ENCODE measurements at regions not wholly inside any gene's neighbourhood (a gene's known extent, or its start where the extent isn't known, plus 50 kb on each side); places are given as distances from the start of the nearest gene placed in this dataset.

- Histone ChIP-seq H3F3A (ENCODE audit: insufficient read depth, low read length) (no peaks in the 10 kb centered on the region), H3K27ac (ENCODE audit: low read depth, low read length, poor library complexity, severe bottlenecking) (no peak overlapping the region), H3K9me3 (ENCODE audit: low read length) (no peaks in the 10 kb centered on the region), H3K9ac (ENCODE audit: low read length) (no peak overlapping the region), H3K9me2 (ENCODE audit: low read depth, low read length) (no peaks in the 10 kb centered on the region), H3K4me2 (ENCODE audit: low read length) (no peak overlapping the region), H3K27me3 (ENCODE audit: insufficient read depth, low read length) (no peaks in the 10 kb centered on the region), H3K79me2 (ENCODE audit: insufficient read depth, low read length) (no peaks in the 10 kb centered on the region), H2AFZ (ENCODE audit: low read length) (no peak overlapping the region), H4K20me1 (ENCODE audit: insufficient read depth, low read length) (no peaks in the 10 kb centered on the region), H3K4me3 (ENCODE audit: low read depth, low read length, poor library complexity, severe bottlenecking) (no peak overlapping the region), H3K36me3 (ENCODE audit: insufficient read depth, low read length) (no peaks in the 10 kb centered on the region), H3K4me1 (ENCODE audit: insufficient read depth, low read length, severe bottlenecking) (no peaks in the 10 kb centered on the region)
- TF ChIP-seq EZH2 (IDR thresholded peaks at IDR 0.05; ENCODE audit: borderline replicate concordance, low read length) (no peak), CTCF (IDR thresholded peaks at IDR 0.05; ENCODE audit: low read length) (no peak)
Observed at GRCh38 chr18:40016405-40016804, 1938.6 kb upstream of the PIK3C3 start.

GRCh38 chr18:40013001-40013609 lies 1941.9 kb upstream of the PIK3C3 start:
- no peaks in the 10 kb centered on the region for H3K36me3 ChIP-seq (ENCODE audit: insufficient read depth, low read length)
- H4K20me1 ChIP-seq (ENCODE audit: insufficient read depth, low read length) = no peaks in the 10 kb centered on the region
- no peaks in the 10 kb centered on the region for H3K9me2 ChIP-seq (ENCODE audit: low read depth, low read length)
- H3K27me3 ChIP-seq (ENCODE audit: insufficient read depth, low read length) = no peaks in the 10 kb centered on the region
- TF ChIP-seq EZH2 (IDR thresholded peaks at IDR 0.05; ENCODE audit: borderline replicate concordance, low read length) (no peak), CTCF (IDR thresholded peaks at IDR 0.05; ENCODE audit: low read length) (no peak)
- no peaks in the 10 kb centered on the region for H3K9me3 ChIP-seq (ENCODE audit: low read length)
- no peaks in the 10 kb centered on the region for H3K79me2 ChIP-seq (ENCODE audit: insufficient read depth, low read length)
- no peaks in the 10 kb centered on the region for H3F3A ChIP-seq (ENCODE audit: insufficient read depth, low read length)
- no peak overlapping the region for H3K9ac ChIP-seq (ENCODE audit: low read length)
- no peak overlapping the region for H3K27ac ChIP-seq (ENCODE audit: low read depth, low read length, poor library complexity, severe bottlenecking)
- H3K4me3 ChIP-seq (ENCODE audit: low read depth, low read length, poor library complexity, severe bottlenecking) = no peak overlapping the region
- no peak overlapping the region for H3K4me2 ChIP-seq (ENCODE audit: low read length)
- H2AFZ ChIP-seq (ENCODE audit: low read length) = no peak overlapping the region
- no peaks in the 10 kb centered on the region for H3K4me1 ChIP-seq (ENCODE audit: insufficient read depth, low read length, severe bottlenecking)

- Histone ChIP-seq H3K4me3 (ENCODE audit: low read depth, low read length, poor library complexity, severe bottlenecking) (no peak overlapping the region), H3F3A (ENCODE audit: insufficient read depth, low read length) (no peaks in the 10 kb centered on the region), H3K9ac (ENCODE audit: low read length) (no peak overlapping the region), H2AFZ (ENCODE audit: low read length) (no peak overlapping the region), H3K9me2 (ENCODE audit: low read depth, low read length) (no peaks in the 10 kb centered on the region), H4K20me1 (ENCODE audit: insufficient read depth, low read length) (no peaks in the 10 kb centered on the region), H3K27ac (ENCODE audit: low read depth, low read length, poor library complexity, severe bottlenecking) (no peak overlapping the region), H3K36me3 (ENCODE audit: insufficient read depth, low read length) (no peaks in the 10 kb centered on the region), H3K4me1 (ENCODE audit: insufficient read depth, low read length, severe bottlenecking) (no peaks in the 10 kb centered on the region), H3K79me2 (ENCODE audit: insufficient read depth, low read length) (no peaks in the 10 kb centered on the region), H3K27me3 (ENCODE audit: insufficient read depth, low read length) (no peaks in the 10 kb centered on the region), H3K4me2 (ENCODE audit: low read length) (no peak overlapping the region), H3K9me3 (ENCODE audit: low read length) (no peaks in the 10 kb centered on the region)
- TF ChIP-seq CTCF (IDR thresholded peaks at IDR 0.05; ENCODE audit: low read length) (no peak), EZH2 (IDR thresholded peaks at IDR 0.05; ENCODE audit: borderline replicate concordance, low read length) (no peak)
Observed at GRCh38 chr18:40011201-40011600, 1943.8 kb upstream of the PIK3C3 start.
